Spleen (tissue), 7 donors: ENCODE measurements at regions not wholly inside any gene's neighbourhood (a gene's known extent, or its start where the extent isn't known, plus 50 kb on each side); places are given as distances from the start of the nearest gene placed in this dataset.

Experiments used
- CTCF ChIP-seq, 11 experiments: fragments of 200-600 bp in 7 of 11; fragments of 450-650 bp in 4 of 11; sonication (generic) in 4 of 11; IDR thresholded peaks in 8 of 11; conservative IDR thresholded peaks in 3 of 11; 1 replicate in 7 of 11; 2 replicates in 4 of 11; pipeline versions ENCODE4 v1.4.0 to v1.8.0; 2016 to 2021; ENCODE audit warnings: antibody characterized with exemption in 11 of 11, inconsistent platforms in 4 of 11, mild to moderate bottlenecking in 1 of 11
- POLR2A ChIP-seq, 3 donors: fragments of 450-650 bp; IDR thresholded peaks; one replicate each; pipeline ENCODE4 v1.5.1; 2017; ENCODE audit warnings: antibody characterized with exemption in 3 of 3, mild to moderate bottlenecking in 1 of 3
- POLR2AphosphoS5 ChIP-seq, 3 donors: sonication (generic); formaldehyde crosslinking; IDR thresholded peaks; one replicate each; pipeline ENCODE4 v1.5.1; 2017; ENCODE audit warnings: antibody characterized with exemption in 3 of 3
- donor health status: DM: no; HTN: no; CAD: no; lungs with moderate emphysema.
- donor health status: DM: no; HTN: no; CAD: no.
- donor health status: DM: no; HTN: no; CAD: no.

- TF ChIP-seq POLR2AphosphoS5 (IDR thresholded peaks at IDR 0.05) (no peak), POLR2A (IDR thresholded peaks at IDR 0.05) (no peak), CTCF (IDR thresholded peaks at IDR 0.05 in 8 of 11, conservative IDR thresholded peaks at IDR 0.05 in 3 of 11) (no peak)
These were observed 56.2 kb upstream of the ZMIZ1 start for GRCh38 chr10:79012567-79012966.
